ENCODE measurements at regions not wholly inside any gene's neighbourhood (a gene's known extent, or its start where the extent isn't known, plus 50 kb on each side); places are given as distances from the start of the nearest gene placed in this dataset.
A peak's percentile ranks its signal among the peaks of the same experiment; 100 is the strongest.

DNA sequence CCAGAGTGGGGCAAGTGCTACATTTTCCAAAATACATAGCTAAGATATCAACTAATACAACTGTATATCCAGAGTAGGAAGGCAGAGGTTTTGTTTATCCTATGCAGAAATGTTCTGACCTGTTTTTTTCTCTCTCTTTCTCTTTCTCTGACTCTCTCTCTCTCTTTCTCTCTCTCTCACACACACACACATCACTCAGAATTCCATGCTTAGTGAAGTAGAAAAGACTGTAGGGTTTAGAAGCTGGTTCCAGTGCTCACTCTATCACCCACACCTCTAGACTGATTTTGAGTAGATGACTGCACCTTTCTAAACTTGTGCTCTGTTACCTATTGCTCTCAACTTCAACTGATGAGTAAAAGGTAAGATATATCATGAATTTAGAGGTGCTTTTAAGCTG is 356.7 kb downstream of the LRIG3 start:
- TF ChIP-seq, protein P1, sequence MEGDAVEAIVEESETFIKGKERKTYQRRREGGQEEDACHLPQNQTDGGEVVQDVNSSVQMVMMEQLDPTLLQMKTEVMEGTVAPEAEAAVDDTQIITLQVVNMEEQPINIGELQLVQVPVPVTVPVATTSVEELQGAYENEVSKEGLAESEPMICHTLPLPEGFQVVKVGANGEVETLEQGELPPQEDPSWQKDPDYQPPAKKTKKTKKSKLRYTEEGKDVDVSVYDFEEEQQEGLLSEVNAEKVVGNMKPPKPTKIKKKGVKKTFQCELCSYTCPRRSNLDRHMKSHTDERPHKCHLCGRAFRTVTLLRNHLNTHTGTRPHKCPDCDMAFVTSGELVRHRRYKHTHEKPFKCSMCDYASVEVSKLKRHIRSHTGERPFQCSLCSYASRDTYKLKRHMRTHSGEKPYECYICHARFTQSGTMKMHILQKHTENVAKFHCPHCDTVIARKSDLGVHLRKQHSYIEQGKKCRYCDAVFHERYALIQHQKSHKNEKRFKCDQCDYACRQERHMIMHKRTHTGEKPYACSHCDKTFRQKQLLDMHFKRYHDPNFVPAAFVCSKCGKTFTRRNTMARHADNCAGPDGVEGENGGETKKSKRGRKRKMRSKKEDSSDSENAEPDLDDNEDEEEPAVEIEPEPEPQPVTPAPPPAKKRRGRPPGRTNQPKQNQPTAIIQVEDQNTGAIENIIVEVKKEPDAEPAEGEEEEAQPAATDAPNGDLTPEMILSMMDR (IDR thresholded peaks at IDR 0.05; ENCODE audit: insufficient read depth, low read depth, low read length): no peak
- Histone ChIP-seq H3K27me3 (ENCODE audit: control insufficient read depth, insufficient read depth, low read length) (no peaks in the 10 kb centered on the region), H3K36me3 (ENCODE audit: control insufficient read depth, insufficient read depth, low read length) (no peaks in the 10 kb centered on the region), H3K4me3 (ENCODE audit: low read depth, low read length) (no peak overlapping the region)
- DNase-seq (ENCODE audit: low read depth): no peak
- ChIA-PET CTCF (interaction anchor here (0.7 to 3.8 kb wide), 4 partner anchors 11 to 27 kb away, joined by 3 to 20 read pairs (median 4); no protein-coding TSS in a partner anchor), POLR2A (no interaction called here)

DNA sequence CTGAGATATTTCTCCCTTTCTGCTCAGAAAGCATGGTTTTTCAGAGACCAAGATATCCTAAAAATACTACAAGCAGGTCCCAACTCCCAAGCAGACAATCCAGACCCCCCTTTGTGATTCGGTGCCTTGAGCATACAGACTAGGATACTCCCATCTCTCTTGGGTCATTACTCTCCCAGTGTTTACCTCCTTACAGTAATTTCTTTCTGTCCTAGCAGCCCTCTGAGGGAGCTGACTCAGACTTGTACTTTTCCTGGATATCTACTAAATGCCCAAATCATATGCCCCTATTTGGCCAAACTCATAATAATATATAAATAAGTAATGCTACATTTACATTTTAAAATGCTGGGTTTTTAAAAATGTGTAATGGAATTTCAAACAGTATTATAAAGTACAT is 355.6 kb downstream of the LRIG3 start:
- H3K4me3 ChIP-seq (ENCODE audit: low read depth, low read length): no peak overlapping the region
- no peaks in the 10 kb centered on the region for H3K27me3 ChIP-seq (ENCODE audit: control insufficient read depth, insufficient read depth, low read length)
- H3K36me3 ChIP-seq (ENCODE audit: control insufficient read depth, insufficient read depth, low read length): no peaks in the 10 kb centered on the region
- TF ChIP-seq, protein P1 (IDR thresholded peaks at IDR 0.05; ENCODE audit: insufficient read depth, low read depth, low read length): no peak
- no peak for DNase-seq (ENCODE audit: low read depth)
- ChIA-PET CTCF (interaction anchor here (1.1 to 3.8 kb wide), 2 partner anchors 24 to 25 kb away, joined by 3 to 20 read pairs; no protein-coding TSS in a partner anchor), POLR2A (interaction anchor here (0.6 kb wide), 1 partner anchor 15 kb away, joined by 6 read pairs; no protein-coding TSS in a partner anchor)

DNA sequence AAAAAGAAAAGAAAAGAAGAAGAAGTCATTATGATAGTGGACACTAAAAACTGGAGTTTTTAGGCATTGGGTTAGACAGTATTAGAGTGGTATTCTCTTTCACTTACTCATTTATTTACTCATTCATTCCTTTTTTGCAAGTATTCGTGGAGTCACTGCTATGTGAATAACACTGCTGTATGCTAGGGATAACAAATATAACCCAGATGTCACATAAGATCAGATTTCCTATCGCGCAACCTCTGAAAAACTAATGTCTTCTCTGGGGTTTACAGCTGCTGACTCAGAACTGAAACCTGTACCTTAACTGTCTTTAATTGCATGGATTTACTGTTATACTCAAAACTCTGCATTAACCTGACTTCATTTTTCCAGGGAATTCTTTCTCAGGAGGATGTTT is 353.7 kb downstream of the LRIG3 start:
- no peaks in the 10 kb centered on the region for H3K27me3 ChIP-seq (ENCODE audit: control insufficient read depth, insufficient read depth, low read length)
- TF ChIP-seq, protein P1 (IDR thresholded peaks at IDR 0.05; ENCODE audit: insufficient read depth, low read depth, low read length): no peak
- POLR2A ChIA-PET: no interaction called here
- no peaks in the 10 kb centered on the region for H3K36me3 ChIP-seq (ENCODE audit: control insufficient read depth, insufficient read depth, low read length)
- H3K4me3 ChIP-seq (ENCODE audit: low read depth, low read length): no peak overlapping the region
- DNase-seq (ENCODE audit: low read depth): peak; percentile 97
- CTCF ChIA-PET: interaction anchor here (0.7 to 3.8 kb wide), 3 partner anchors 26 to 526 kb away, joined by 3 to 20 read pairs (median 4); no protein-coding TSS in a partner anchor

DNA sequence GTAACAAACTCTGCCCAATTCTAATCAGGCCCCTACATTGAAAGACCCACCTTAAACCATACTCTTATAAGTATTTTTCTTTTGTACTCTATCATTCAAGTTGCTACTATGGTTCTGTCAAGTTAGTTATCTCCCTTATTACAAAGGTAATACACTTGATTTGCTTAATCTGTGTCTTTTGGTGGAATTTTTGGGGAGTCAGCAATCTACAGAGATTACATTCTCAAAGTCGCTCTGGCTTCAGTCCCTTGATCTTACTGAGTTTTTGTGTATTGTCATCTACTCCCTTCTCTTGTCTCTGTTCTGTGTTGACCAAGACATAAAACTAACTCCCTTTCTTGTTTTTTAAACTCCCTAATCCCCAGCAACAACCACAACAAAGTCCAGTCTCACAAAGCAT is 353.1 kb downstream of the LRIG3 start:
- CTCF ChIA-PET: interaction anchor here (1.5 kb wide), 1 partner anchor 30 kb away, joined by 3 read pairs; no protein-coding TSS in a partner anchor
- Histone ChIP-seq H3K27me3 (ENCODE audit: control insufficient read depth, insufficient read depth, low read length) (no peaks in the 10 kb centered on the region), H3K36me3 (ENCODE audit: control insufficient read depth, insufficient read depth, low read length) (no peaks in the 10 kb centered on the region), H3K4me3 (ENCODE audit: low read depth, low read length) (no peak overlapping the region)
- no peak for DNase-seq (ENCODE audit: low read depth)
- POLR2A ChIA-PET: no interaction called here
- TF ChIP-seq, protein P1 (IDR thresholded peaks at IDR 0.05; ENCODE audit: insufficient read depth, low read depth, low read length): no peak

DNA sequence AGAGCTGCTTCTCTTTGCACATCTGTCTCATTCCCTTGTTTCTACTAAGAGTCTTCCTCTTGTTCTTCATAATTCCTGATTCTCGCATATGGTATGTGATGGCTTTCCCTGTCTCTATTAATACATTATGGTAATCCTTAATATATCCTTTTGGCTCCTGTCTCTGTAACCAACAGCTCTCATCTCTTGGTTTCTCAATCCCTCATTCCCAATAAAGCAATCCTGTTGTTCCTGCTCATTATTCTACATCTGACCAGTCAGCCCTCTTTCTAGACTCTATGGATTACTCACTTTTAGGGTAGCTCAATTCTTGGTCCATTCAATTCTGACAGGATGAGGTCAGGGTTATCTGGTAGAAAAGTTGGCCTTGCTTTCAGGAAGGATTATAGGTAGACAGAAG is 349.9 kb downstream of the LRIG3 start:
- Histone ChIP-seq H3K27me3 (ENCODE audit: control insufficient read depth, insufficient read depth, low read length) (no peaks in the 10 kb centered on the region), H3K4me3 (ENCODE audit: low read depth, low read length) (no peak overlapping the region), H3K36me3 (ENCODE audit: control insufficient read depth, insufficient read depth, low read length) (no peaks in the 10 kb centered on the region)
- POLR2A ChIA-PET: no interaction called here
- TF ChIP-seq, protein P1 (IDR thresholded peaks at IDR 0.05; ENCODE audit: insufficient read depth, low read depth, low read length): no peak
- no peak for DNase-seq (ENCODE audit: low read depth)
- CTCF ChIA-PET: interaction anchor here (0.7 kb wide), 1 partner anchor 11 kb away, joined by 3 read pairs; no protein-coding TSS in a partner anchor
